A673 (cell line): ENCODE measurements at regions not wholly inside any gene's neighbourhood (a gene's known extent, or its start where the extent isn't known, plus 50 kb on each side); places are given as distances from the start of the nearest gene placed in this dataset.

ENCODE experiments used
- CTCF ChIP-seq: fragments of 300-800, 200-600 bp; sonication (generic); conservative IDR thresholded peaks from 2 replicates; pipeline ENCODE4 v1.5.1; 2017; ENCODE audit warnings: low read depth, mild to moderate bottlenecking, antibody characterized with exemption, low read length, moderate library complexity, mixed read lengths
- EZH2 ChIP-seq: fragments of 200-600 bp; sonication (generic); IDR thresholded peaks from 2 replicates; pipeline ENCODE4 v1.6.1; 2017; ENCODE audit warnings: borderline replicate concordance, low read depth, mild to moderate bottlenecking, mixed read lengths, antibody characterized with exemption, low read length; ENCODE audit not compliant: poor library complexity, severe bottlenecking

DNA sequence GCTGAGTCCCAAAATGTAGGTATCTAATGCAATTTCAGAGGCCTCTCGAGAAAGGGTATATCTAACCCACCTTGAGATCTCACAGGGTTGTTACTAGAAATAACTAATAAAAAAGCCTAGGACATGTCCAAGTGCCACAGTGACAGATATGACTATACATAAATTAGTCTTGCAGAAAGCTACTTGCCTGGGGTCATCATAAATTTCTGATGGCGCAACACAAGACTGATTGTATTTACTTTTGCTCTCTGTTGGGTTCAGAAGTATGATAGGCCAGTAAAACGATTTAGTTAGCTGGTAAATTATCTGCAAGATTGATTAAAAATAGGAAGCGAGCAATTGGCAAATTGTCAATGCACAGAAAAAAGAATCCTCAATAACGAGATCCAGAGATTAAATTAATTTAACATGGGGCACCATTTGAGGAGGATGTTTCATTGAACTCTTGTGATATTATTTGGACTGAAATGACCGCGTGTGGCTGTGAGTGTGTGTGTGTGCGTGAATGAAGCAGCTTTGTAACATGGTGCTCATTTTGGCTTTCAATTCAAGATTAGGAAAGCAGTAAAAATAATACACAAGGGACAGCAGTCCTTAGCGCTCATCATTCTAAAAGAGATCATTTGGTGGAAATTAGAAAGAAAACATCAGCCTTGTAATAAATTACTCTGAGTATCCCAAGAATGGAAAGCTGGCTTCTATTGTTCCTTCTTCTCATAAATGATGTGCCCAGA is 157.4 kb upstream of the ZFHX3 start:
- no peak for TF ChIP-seq CTCF
- no peak for TF ChIP-seq EZH2
